Heart left ventricle (tissue), 13 donors: ENCODE measurements at regions not wholly inside any gene's neighbourhood (a gene's known extent, or its start where the extent isn't known, plus 50 kb on each side); places are given as distances from the start of the nearest gene placed in this dataset.

ENCODE experiments used
- POLR2A ChIP-seq, 2 donors: fragments of 450-650 bp; IDR thresholded peaks; one replicate each; pipeline ENCODE4 v1.6.1; 2017; ENCODE audit warnings: antibody characterized with exemption in 2 of 2, mild to moderate bottlenecking in 2 of 2, moderate library complexity in 2 of 2
- TF ChIP-seq, protein P1 (sequence below), 12 donors: fragments of 200-600 bp; sonication (generic) in 4 of 12; IDR thresholded peaks; one replicate each; pipeline versions ENCODE4 v1.5.0 to v1.8.0; 2018 to 2022; ENCODE audit warnings: antibody characterized with exemption in 12 of 12, mild to moderate bottlenecking in 5 of 12
- donor health status: ischemic (EF 13 %, LVEDD 7.1; RV severe dilation, severe dysfunction).
- donor health status: DM: no; HTN: yes; CAD: no.
- donor health status: DM: no; HTN: no; CAD: no.
- donor health status: ischemic (EF 25% LVEDD 6.9; RV normal size, moderate dysfunction).
- donor health status: ischemic (EF 25% LVEDD 5.7; RV mildly dilated, moderate dysfunction).
- donor health status: ischemic (EF 35%, LVEDD 5.7; RV mildly dilated, moderate dysfunction).
- donor health status: nonischemic (EF 11% LVEDD 7.7; RV severe dilation, severe dysfunction).
- donor health status: DM: yes; HTN: yes; CAD: no.
- donor health status: PGD.
- donor health status: ischemic (EF 29% LVEDD 5.4; RV normal size, mild dysfunction).
- donor health status: nonischemic (EF 23%, LVEDD 6.1; RV moderate dilation, normal function).

DNA sequence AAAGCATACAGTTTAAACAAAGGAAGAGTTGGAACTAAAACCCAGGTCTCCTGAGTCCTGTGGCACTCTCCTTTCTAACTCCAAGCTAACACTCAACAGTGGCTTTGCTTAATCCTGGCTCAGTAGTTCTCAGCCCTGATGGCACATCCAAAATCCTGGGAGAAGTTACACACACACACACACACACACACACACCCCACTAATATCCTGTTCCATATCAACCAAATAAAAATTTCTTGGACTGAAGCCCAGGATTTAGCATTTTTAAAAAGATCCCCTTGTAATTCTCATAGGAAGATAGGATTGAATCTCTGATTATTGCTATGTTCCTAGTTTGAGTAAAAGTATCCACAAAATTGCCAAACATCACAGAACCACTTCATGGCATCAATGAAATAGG is 136.1 kb upstream of the RIOK3 start:
- TF ChIP-seq, protein P1, sequence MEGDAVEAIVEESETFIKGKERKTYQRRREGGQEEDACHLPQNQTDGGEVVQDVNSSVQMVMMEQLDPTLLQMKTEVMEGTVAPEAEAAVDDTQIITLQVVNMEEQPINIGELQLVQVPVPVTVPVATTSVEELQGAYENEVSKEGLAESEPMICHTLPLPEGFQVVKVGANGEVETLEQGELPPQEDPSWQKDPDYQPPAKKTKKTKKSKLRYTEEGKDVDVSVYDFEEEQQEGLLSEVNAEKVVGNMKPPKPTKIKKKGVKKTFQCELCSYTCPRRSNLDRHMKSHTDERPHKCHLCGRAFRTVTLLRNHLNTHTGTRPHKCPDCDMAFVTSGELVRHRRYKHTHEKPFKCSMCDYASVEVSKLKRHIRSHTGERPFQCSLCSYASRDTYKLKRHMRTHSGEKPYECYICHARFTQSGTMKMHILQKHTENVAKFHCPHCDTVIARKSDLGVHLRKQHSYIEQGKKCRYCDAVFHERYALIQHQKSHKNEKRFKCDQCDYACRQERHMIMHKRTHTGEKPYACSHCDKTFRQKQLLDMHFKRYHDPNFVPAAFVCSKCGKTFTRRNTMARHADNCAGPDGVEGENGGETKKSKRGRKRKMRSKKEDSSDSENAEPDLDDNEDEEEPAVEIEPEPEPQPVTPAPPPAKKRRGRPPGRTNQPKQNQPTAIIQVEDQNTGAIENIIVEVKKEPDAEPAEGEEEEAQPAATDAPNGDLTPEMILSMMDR (IDR thresholded peaks at IDR 0.05) = no peak
- no peak for TF ChIP-seq POLR2A (IDR thresholded peaks at IDR 0.05)
